Tibial nerve (tissue), 4 donors: ENCODE measurements at regions not wholly inside any gene's neighbourhood (a gene's known extent, or its start where the extent isn't known, plus 50 kb on each side); places are given as distances from the start of the nearest gene placed in this dataset.

Experiments
- DNase-seq, 2 donors: peaks; one replicate each; pipeline ENCODE4 v3.0.0-alpha.2; 2019; ENCODE audit warnings: low spot score in 2 of 2
- H3K27ac ChIP-seq, 4 donors: fragments of 200-600 bp; sonication (generic) in 3 of 4; one replicate each; pipeline ENCODE4 v1.5.1; 2017 to 2019; ENCODE audit warnings: mild to moderate bottlenecking in 1 of 4
- H3K27me3 ChIP-seq, 2 donors: fragments of 200-600 bp; sonication (generic) in 1 of 2; one replicate each; pipeline versions ENCODE4 v1.5.1 to v1.6.0; 2017 to 2019
- H3K36me3 ChIP-seq, 3 donors: fragments of 200-600 bp; sonication (generic); one replicate each; pipeline ENCODE4 v1.5.1; 2018 to 2019
- H3K4me1 ChIP-seq, 4 donors: fragments of 200-600 bp; sonication (generic) in 3 of 4; one replicate each; pipeline ENCODE4 v1.5.1; 2017 to 2019
- H3K4me3 ChIP-seq, 4 donors: fragments of 200-600 bp; sonication (generic) in 3 of 4; one replicate each; pipeline ENCODE4 v1.5.1; 2017 to 2019; ENCODE audit warnings: mild to moderate bottlenecking in 1 of 4, moderate library complexity in 1 of 4
- H3K9me3 ChIP-seq, 4 donors: fragments of 200-600 bp; sonication (generic) in 3 of 4; one replicate each; pipeline ENCODE4 v1.5.1; 2017 to 2019
- CTCF ChIP-seq, 5 experiments: fragments of 200-600 bp in 3 of 5; fragments of 450-650 bp in 2 of 5; sonication (generic) in 3 of 5; IDR thresholded peaks; one replicate each; pipeline ENCODE4 v1.5.1; 2016 to 2019; ENCODE audit warnings: antibody characterized with exemption in 5 of 5, mild to moderate bottlenecking in 3 of 5, moderate library complexity in 2 of 5
- EP300 ChIP-seq, 2 donors: sonication (generic); formaldehyde crosslinking; IDR thresholded peaks; one replicate each; pipeline ENCODE4 v1.6.1; 2017; ENCODE audit warnings: antibody characterized with exemption in 2 of 2, mild to moderate bottlenecking in 1 of 2
- POLR2A ChIP-seq, 2 donors: fragments of 450-650 bp; IDR thresholded peaks; one replicate each; pipeline ENCODE4 v1.6.1; 2017; ENCODE audit warnings: antibody characterized with exemption in 2 of 2, mild to moderate bottlenecking in 2 of 2, moderate library complexity in 2 of 2
- WGBS, 2 donors: methylation state at CpG; one replicate each; pipeline ENCODE4 v1.1.5; 2018; 5-methylcytosine and 5-hydroxymethylcytosine counted together

DNA sequence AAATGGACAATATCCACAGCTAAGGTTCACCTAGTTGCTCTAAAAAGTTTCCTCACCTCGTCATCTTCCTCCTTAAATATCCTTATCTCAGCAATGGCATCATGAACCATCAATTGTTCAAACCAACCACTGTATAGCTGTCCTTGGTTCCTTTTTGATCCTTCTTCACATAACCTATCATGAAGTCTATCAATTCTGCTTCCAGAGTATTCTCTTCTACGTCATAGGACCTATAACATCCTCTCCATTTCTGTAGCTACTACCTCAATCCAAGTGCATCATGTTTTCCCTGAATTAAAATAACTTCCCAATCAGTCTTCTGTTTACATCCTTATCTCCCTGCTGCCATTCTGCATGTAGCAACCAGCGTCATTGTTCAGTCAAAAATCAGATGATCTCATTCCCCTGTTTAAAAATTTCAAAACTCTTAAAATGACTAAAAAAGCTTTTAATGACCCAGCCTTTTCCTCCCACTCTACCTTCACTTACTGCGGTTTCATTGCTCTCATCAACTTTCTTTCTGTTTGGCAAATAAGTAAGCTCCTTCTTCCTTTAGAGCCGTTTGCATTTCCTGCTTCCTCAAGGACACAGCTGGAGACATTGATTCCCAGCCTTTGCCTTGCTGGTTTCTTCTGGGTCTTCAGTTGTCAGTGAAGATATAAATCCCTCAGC is 223.9 kb upstream of the MIR17HG start:
- TF ChIP-seq POLR2A (IDR thresholded peaks at IDR 0.05) (no peak), CTCF (IDR thresholded peaks at IDR 0.05) (no peak), EP300 (IDR thresholded peaks at IDR 0.05) (no peak)
- Histone ChIP-seq H3K27me3 (no peaks in the 10 kb centered on the region), H3K4me1 (no peaks in the 10 kb centered on the region), H3K4me3 (no peak overlapping the region), H3K9me3 (no peaks in the 10 kb centered on the region), H3K36me3 (no peaks in the 10 kb centered on the region), H3K27ac (no peak overlapping the region)
- DNase-seq, result no peak
- 54 to 59% methylated on average over 5 of the region's 5 CpGs for WGBS, 2 donors

- 83 to 85% methylated on average over 4 of the region's 4 CpGs for WGBS, 2 donors
- Histone ChIP-seq H3K27ac (no peak overlapping the region), H3K4me1 (no peaks in the 10 kb centered on the region), H3K27me3 (no peaks in the 10 kb centered on the region), H3K36me3 (no peaks in the 10 kb centered on the region), H3K4me3 (no peak overlapping the region), H3K9me3 (no peaks in the 10 kb centered on the region)
- no peak for TF ChIP-seq EP300 (IDR thresholded peaks at IDR 0.05)
- TF ChIP-seq POLR2A (IDR thresholded peaks at IDR 0.05), result no peak
- no peak for TF ChIP-seq CTCF (IDR thresholded peaks at IDR 0.05)
- DNase-seq, result no peak
These were observed 220.7 kb upstream of the MIR17HG start for GRCh38 chr13:91126806-91127205.

DNA sequence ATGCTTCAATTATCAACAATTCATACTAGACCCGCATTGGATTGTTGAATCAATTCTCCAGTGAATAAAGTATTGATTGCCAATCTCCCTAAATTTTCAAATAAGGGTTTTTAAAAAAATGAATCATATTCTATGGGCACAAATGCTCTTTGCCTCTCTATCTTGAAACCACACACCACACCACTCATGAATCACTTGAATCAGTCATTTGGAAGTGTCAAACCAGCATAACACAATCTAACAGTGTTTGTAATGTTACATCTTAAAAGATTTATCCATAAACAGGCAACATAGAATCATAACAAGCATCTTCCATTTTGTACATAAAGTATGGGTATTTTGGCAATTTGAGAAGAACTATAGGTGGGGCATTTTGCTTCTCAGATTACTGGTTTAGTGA is 219.5 kb upstream of the MIR17HG start:
- Histone ChIP-seq H3K4me3 (no peak overlapping the region), H3K9me3 (no peaks in the 10 kb centered on the region), H3K27ac (no peak overlapping the region), H3K27me3 (no peaks in the 10 kb centered on the region), H3K4me1 (no peaks in the 10 kb centered on the region), H3K36me3 (no peaks in the 10 kb centered on the region)
- no peak for TF ChIP-seq POLR2A (IDR thresholded peaks at IDR 0.05)
- TF ChIP-seq EP300 (IDR thresholded peaks at IDR 0.05), result no peak
- no peak for DNase-seq
- 84 to 100% methylated on average over 1 of the region's 1 CpG for WGBS, 2 donors

DNA sequence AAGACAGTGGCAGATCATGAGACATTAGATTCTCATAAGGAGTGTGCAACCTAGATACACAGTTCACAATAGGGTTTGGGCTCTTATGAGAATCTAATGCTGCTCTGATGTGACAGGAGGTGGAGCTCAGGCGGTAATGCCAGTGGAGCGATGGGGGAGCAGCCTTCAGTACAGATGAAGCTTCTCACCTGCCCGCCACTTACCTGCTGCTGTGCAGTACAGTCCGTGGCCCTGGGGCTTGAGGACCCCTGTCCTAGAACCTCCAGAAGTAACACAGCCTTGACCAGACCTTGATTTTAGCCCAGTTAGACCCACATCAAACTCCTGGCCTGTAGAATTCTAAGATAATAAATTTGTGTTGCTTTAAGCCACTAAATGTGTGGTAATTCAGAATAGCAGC is 215.1 kb upstream of the MIR17HG start:
- Histone ChIP-seq H3K27me3 (no peaks in the 10 kb centered on the region), H3K9me3 (no peaks in the 10 kb centered on the region), H3K4me3 (no peak overlapping the region), H3K27ac (no peak overlapping the region), H3K36me3 (no peaks in the 10 kb centered on the region), H3K4me1 (peaks cover 0 to 5% (median 0%) of the 10 kb centered on the region in 4 donors)
- DNase-seq, result no peak
- WGBS, 2 donors, result 86 to 95% methylated on average over 4 of the region's 4 CpGs
- no peak for TF ChIP-seq EP300 (IDR thresholded peaks at IDR 0.05)
- no peak for TF ChIP-seq CTCF (IDR thresholded peaks at IDR 0.05)
- no peak for TF ChIP-seq POLR2A (IDR thresholded peaks at IDR 0.05)

DNA sequence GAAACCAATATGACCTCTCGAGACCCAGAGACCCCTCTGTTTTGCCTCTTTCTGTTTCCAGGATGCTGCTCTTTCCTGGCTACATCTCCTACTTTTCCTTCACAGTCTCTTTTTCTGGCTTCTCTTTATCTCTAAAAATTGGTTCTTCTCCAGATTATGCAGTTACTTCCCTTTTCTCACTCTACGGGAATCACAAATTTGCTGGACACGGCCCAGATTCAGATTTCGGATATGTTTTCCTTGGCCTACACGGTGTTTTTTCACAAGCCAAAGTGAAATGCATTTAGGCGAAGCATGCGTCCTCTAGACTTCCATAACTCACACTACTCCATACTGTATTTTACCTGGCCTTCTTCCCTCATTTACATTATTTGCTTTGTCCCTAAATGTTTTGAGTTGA is 214.7 kb upstream of the MIR17HG start:
- H3K27ac ChIP-seq, result no peak overlapping the region
- H3K36me3 ChIP-seq, result no peaks in the 10 kb centered on the region
- 38 to 40% methylated on average over 7 of the region's 7 CpGs for WGBS, 2 donors
- no peak for TF ChIP-seq EP300 (IDR thresholded peaks at IDR 0.05)
- TF ChIP-seq CTCF (IDR thresholded peaks at IDR 0.05), result no peak
- TF ChIP-seq POLR2A (IDR thresholded peaks at IDR 0.05), result no peak
- DNase-seq, result no peak
- H3K9me3 ChIP-seq, result no peaks in the 10 kb centered on the region
- peaks cover 0 to 7% (median 0%) of the 10 kb centered on the region in 4 donors for H3K4me1 ChIP-seq
- no peaks in the 10 kb centered on the region for H3K27me3 ChIP-seq
- no peak overlapping the region for H3K4me3 ChIP-seq
